ENCODE measurements at regions not wholly inside any gene's neighbourhood (a gene's known extent, or its start where the extent isn't known, plus 50 kb on each side); places are given as distances from the start of the nearest gene placed in this dataset.
"Not testable (repeated sequence)": the region's sequence is repeated elsewhere in the genome, so short reads cannot be mapped to it uniquely, and the experiment has no call there.

- DNase-seq (ENCODE audit: low read depth in 2 of 2): no peak
Observed at GRCh38 chr7:96561892-96562291, 147.8 kb downstream of the SEM1 start.

- DNase-seq (ENCODE audit: low read depth in 2 of 2): no peak
Observed at GRCh38 chr7:96558530-96558929, 151.1 kb downstream of the SEM1 start.

GRCh38 chr7:96558093-96558492 is 151.6 kb downstream of the SEM1 start:
- no peak for DNase-seq (ENCODE audit: low read depth in 2 of 2)

- not testable (repeated sequence) for DNase-seq (ENCODE audit: low read depth in 2 of 2)
Observed at GRCh38 chr7:96557598-96557997, 152.0 kb downstream of the SEM1 start.

- DNase-seq (ENCODE audit: low read depth in 2 of 2): no peak
Observed at GRCh38 chr7:96548664-96549063, 161.0 kb downstream of the SEM1 start.

- no peak for DNase-seq (ENCODE audit: low read depth in 2 of 2)
Observed at GRCh38 chr7:96547371-96547811, 162.3 kb downstream of the SEM1 start.

- DNase-seq (ENCODE audit: low read depth in 2 of 2): no peak
Observed at GRCh38 chr7:96546426-96546825, 163.2 kb downstream of the SEM1 start.

GRCh38 chr7:96539471-96539870 is 170.2 kb downstream of the SEM1 start:
- DNase-seq (ENCODE audit: low read depth in 2 of 2): no peak

- no peak for DNase-seq (ENCODE audit: low read depth in 2 of 2)
Observed at GRCh38 chr7:96538632-96539031, 171.0 kb downstream of the SEM1 start.

- no peak for DNase-seq (ENCODE audit: low read depth in 2 of 2)
Observed at GRCh38 chr7:96534221-96534620, 175.4 kb downstream of the SEM1 start.

- no peak for DNase-seq (ENCODE audit: low read depth in 2 of 2)
Observed at GRCh38 chr7:96532428-96532935, 177.2 kb downstream of the SEM1 start.

GRCh38 chr7:96531331-96531730 is 178.3 kb downstream of the SEM1 start:
- DNase-seq (ENCODE audit: low read depth in 2 of 2): no peak

- DNase-seq (ENCODE audit: low read depth in 2 of 2): no peak
Observed at GRCh38 chr7:96530786-96531185, 178.9 kb downstream of the SEM1 start.

GRCh38 chr7:96527133-96527827 is 182.4 kb downstream of the SEM1 start:
- DNase-seq (ENCODE audit: low read depth in 2 of 2): no peak

- DNase-seq (ENCODE audit: low read depth in 2 of 2): no peak
Observed at GRCh38 chr7:96526496-96526895, 183.2 kb downstream of the SEM1 start.

GRCh38 chr7:96521068-96521894 is 188.4 kb downstream of the SEM1 start:
- no peak for DNase-seq (ENCODE audit: low read depth in 2 of 2)

GRCh38 chr7:96508371-96508770 is 186.5 kb upstream of the SLC25A13 start:
- no peak for DNase-seq (ENCODE audit: low read depth in 2 of 2)

- DNase-seq (ENCODE audit: low read depth in 2 of 2): no peak
Observed at GRCh38 chr7:96503597-96503996, 181.7 kb upstream of the SLC25A13 start.

- no peak for DNase-seq (ENCODE audit: low read depth in 2 of 2)
Observed at GRCh38 chr7:96501318-96501717, 179.4 kb upstream of the SLC25A13 start.

- no peak for DNase-seq (ENCODE audit: low read depth in 2 of 2)
Observed at GRCh38 chr7:96499532-96499931, 177.6 kb upstream of the SLC25A13 start.

GRCh38 chr7:96497567-96497966 is 175.7 kb upstream of the SLC25A13 start:
- no peak for DNase-seq (ENCODE audit: low read depth in 2 of 2)

GRCh38 chr7:96495751-96496216 is 173.9 kb upstream of the SLC25A13 start:
- DNase-seq (ENCODE audit: low read depth in 2 of 2): no peak

GRCh38 chr7:96486681-96487080 is 164.8 kb upstream of the SLC25A13 start:
- no peak for DNase-seq (ENCODE audit: low read depth in 2 of 2)
